Ishikawa (cell line): ENCODE measurements at regions not wholly inside any gene's neighbourhood (a gene's known extent, or its start where the extent isn't known, plus 50 kb on each side); places are given as distances from the start of the nearest gene placed in this dataset.

Experiments
- CEBPB ChIP-seq: IDR thresholded peaks from 2 replicates; pipeline ENCODE4 v1.6.1; 2012
- EGR1 ChIP-seq: IDR thresholded peaks from 2 replicates; pipeline ENCODE4 v1.6.1; 2012
- EP300 ChIP-seq: IDR thresholded peaks from 2 replicates; pipeline ENCODE4 v1.6.1; 2012; ENCODE audit warnings: borderline replicate concordance
- FOXM1 ChIP-seq: IDR thresholded peaks from 2 replicates; pipeline ENCODE4 v1.6.1; 2012; ENCODE audit warnings: low read depth, borderline replicate concordance
- MAX ChIP-seq: IDR thresholded peaks from 2 replicates; pipeline ENCODE4 v1.6.1; 2012
- RAD21 ChIP-seq: IDR thresholded peaks from 2 replicates; pipeline ENCODE4 v1.6.1; 2012; ENCODE audit warnings: low read depth
- USF1 ChIP-seq: IDR thresholded peaks from 2 replicates; pipeline ENCODE4 v1.6.1; 2012
- YY1 ChIP-seq: IDR thresholded peaks from 2 replicates; pipeline ENCODE4 v1.6.1; 2012; ENCODE audit warnings: low read depth

GRCh38 chr13:47111499-47111898 lies 214.6 kb upstream of the HTR2A start:
- TF ChIP-seq EP300 (no peak), RAD21 (no peak), USF1 (no peak), MAX (no peak), EGR1 (no peak), FOXM1 (no peak), CEBPB (no peak), YY1 (no peak)
